Endothelial cell of umbilical vein (primary cell): ENCODE measurements at regions not wholly inside any gene's neighbourhood (a gene's known extent, or its start where the extent isn't known, plus 50 kb on each side); places are given as distances from the start of the nearest gene placed in this dataset.

ENCODE experiments used
- BruUV-seq: library from RNA; stranded (reverse); fragments of 400-500 nt; replicated peaks from 2 replicates; lab custom pipeline; 2021; lab: Mats Ljungman, UMichigan
- CTCF ChIA-PET: fragments of 300-600, 350-600 bp; sonication (Branson Sonifier 250); formaldehyde crosslinking; loops from one replicate; lab custom pipeline; 2021; ENCODE audit warnings: antibody characterized with exemption, inconsistent platforms; lab: Charles Lee
- POLR2A ChIA-PET: fragments of 300-600, 350-600 bp; sonication (Branson Sonifier 250); formaldehyde crosslinking; loops from one replicate; lab custom pipeline; 2021; ENCODE audit warnings: antibody characterized with exemption, inconsistent platforms; lab: Charles Lee
- DNase-seq: peaks from one replicate; pipeline ENCODE4 v3.0.0-alpha.2; 2011; ENCODE audit warnings: low read depth, low spot score
- FAIRE-seq: peaks from 2 replicates; lab custom pipeline; 2011; peaks lifted over from hg19 to GRCh38; lab: Jason Lieb, UNC
- H2AFZ ChIP-seq: 2 replicates; pipeline ENCODE4 v1.6.0; 2012; ENCODE audit warnings: low read depth, low read length, control low read depth, inconsistent platforms
- H3K27ac ChIP-seq: 2 replicates; pipeline ENCODE4 v1.5.1; 2011; ENCODE audit warnings: low read depth, mild to moderate bottlenecking, control low read depth, low read length, moderate library complexity; ENCODE audit not compliant: insufficient read depth
- H3K27me3 ChIP-seq, 2 experiments: 2 replicates each; pipeline versions ENCODE4 v1.6.0 to v1.6.1; 2011; ENCODE audit warnings: low read length in 2 of 2, mixed read lengths in 1 of 2; ENCODE audit not compliant: control insufficient read depth in 2 of 2, insufficient read depth in 2 of 2
- H3K36me3 ChIP-seq, 2 experiments: 2 replicates in 1 of 2; 3 replicates in 1 of 2; pipeline ENCODE4 v1.5.1; 2011; ENCODE audit warnings: low read length in 2 of 2, mild to moderate bottlenecking in 1 of 2, moderate library complexity in 1 of 2; ENCODE audit not compliant: control insufficient read depth in 2 of 2, insufficient read depth in 2 of 2; ENCODE audit errors: extremely low read depth in 1 of 2
- H3K4me1 ChIP-seq: 3 replicates; pipeline ENCODE4 v1.5.1; 2011; ENCODE audit warnings: mild to moderate bottlenecking, low read length; ENCODE audit not compliant: control insufficient read depth, insufficient read depth; ENCODE audit errors: extremely low read depth
- H3K4me2 ChIP-seq: 2 replicates; pipeline ENCODE4 v1.6.1; 2011; ENCODE audit warnings: low read length, control low read depth, mixed read lengths; ENCODE audit not compliant: insufficient read depth
- H3K4me3 ChIP-seq, 3 experiments: fragments of 200-600 bp in 1 of 3; sonication (generic), shearing (Covaris generic) in 1 of 3; replicated peaks in 1 of 3; 2 replicates each; pipeline ENCODE4 v1.5.1; 2011 to 2016; ENCODE audit warnings: control low read depth in 3 of 3, low read length in 3 of 3, mild to moderate bottlenecking in 2 of 3, inconsistent platforms in 1 of 3, low read depth in 1 of 3, moderate library complexity in 1 of 3; ENCODE audit not compliant: insufficient read depth in 1 of 3
- H3K79me2 ChIP-seq: 2 replicates; pipeline ENCODE4 v1.6.0; 2012; ENCODE audit warnings: low read length, inconsistent platforms; ENCODE audit not compliant: control insufficient read depth, insufficient read depth
- H3K9ac ChIP-seq: replicated peaks from 2 replicates; pipeline ENCODE3; 2011; ENCODE audit warnings: low read length, control low read depth; ENCODE audit not compliant: insufficient read depth; ENCODE audit errors: extremely low read depth
- H3K9me1 ChIP-seq: replicated peaks from 3 replicates; pipeline ENCODE4 v1.6.0; 2011; ENCODE audit warnings: mild to moderate bottlenecking, low read length; ENCODE audit not compliant: control insufficient read depth, insufficient read depth; ENCODE audit errors: extremely low read depth
- H3K9me3 ChIP-seq: replicated peaks from 2 replicates; pipeline ENCODE4 v1.5.1; 2012; ENCODE audit warnings: low read length, inconsistent platforms; ENCODE audit not compliant: control insufficient read depth, insufficient read depth
- H4K20me1 ChIP-seq: replicated peaks from 2 replicates; pipeline ENCODE3; 2011; ENCODE audit warnings: mild to moderate bottlenecking, low read length; ENCODE audit not compliant: control insufficient read depth, insufficient read depth; ENCODE audit errors: extremely low read depth
- EZH2 ChIP-seq: IDR thresholded peaks from 2 replicates; pipeline ENCODE4 v1.6.1; 2012; ENCODE audit warnings: borderline replicate concordance, low read depth, mild to moderate bottlenecking, moderate library complexity, low read length, inconsistent platforms; ENCODE audit not compliant: severe bottlenecking
- FOS ChIP-seq: IDR thresholded peaks from 2 replicates; pipeline ENCODE4 v1.6.1; 2011; ENCODE audit warnings: mild to moderate bottlenecking, low read length, moderate library complexity, borderline replicate concordance; ENCODE audit not compliant: insufficient read depth
- GATA2 ChIP-seq: IDR thresholded peaks from 2 replicates; pipeline ENCODE4 v1.7.0; 2011; ENCODE audit warnings: low read depth, mild to moderate bottlenecking, moderate library complexity, mixed read lengths, low read length; ENCODE audit not compliant: insufficient read length, insufficient read depth
- JUN ChIP-seq: IDR thresholded peaks from 2 replicates; pipeline ENCODE4 v1.6.1; 2011; ENCODE audit warnings: borderline replicate concordance, low read depth; ENCODE audit not compliant: insufficient read length, insufficient read depth
- MAX ChIP-seq: IDR thresholded peaks from 2 replicates; pipeline ENCODE4 v1.6.1; 2011; ENCODE audit not compliant: insufficient read depth, insufficient read length
- MYC ChIP-seq: IDR thresholded peaks from one replicate; pipeline ENCODE4 v1.6.1; 2011; ENCODE audit warnings: mild to moderate bottlenecking, low read depth, low read length
- POLR2A ChIP-seq: IDR thresholded peaks from 2 replicates; pipeline ENCODE4 v1.6.1; 2012; ENCODE audit warnings: low read depth, mild to moderate bottlenecking, control low read depth, low read length
- POLR2AphosphoS5 ChIP-seq: IDR thresholded peaks from 2 replicates; pipeline ENCODE4 v1.6.1; 2012; ENCODE audit warnings: low read depth, mild to moderate bottlenecking, control low read depth, low read length, moderate library complexity; ENCODE audit not compliant: insufficient read depth
- dilution Hi-C: fragments of 300-500 bp; cut with MboI; formaldehyde crosslinking; loops from one replicate; pipeline ENCODE4 v1.15.0; 2019; ENCODE audit warnings: low sequenced_read_pairs; ENCODE audit not compliant: extremely low pct_ligation_motif_present
- intact Hi-C: fragments of 100-400 bp; cut with micrococcal nuclease; formaldehyde crosslinking; loops from one replicate; pipeline ENCODE4 v1.10.0; 2022
- TF ChIP-seq, protein P1 (sequence below), 2 donors: IDR thresholded peaks; 1 replicate in 1 of 2; 2 replicates in 1 of 2; pipeline ENCODE4 v1.5.1; 2011; ENCODE audit warnings: low read length in 2 of 2, mild to moderate bottlenecking in 2 of 2, moderate library complexity in 2 of 2, control low read depth in 1 of 2, inconsistent platforms in 1 of 2, low read depth in 1 of 2; ENCODE audit not compliant: insufficient read depth in 1 of 2; ENCODE audit errors: extremely low read depth in 1 of 2

DNA sequence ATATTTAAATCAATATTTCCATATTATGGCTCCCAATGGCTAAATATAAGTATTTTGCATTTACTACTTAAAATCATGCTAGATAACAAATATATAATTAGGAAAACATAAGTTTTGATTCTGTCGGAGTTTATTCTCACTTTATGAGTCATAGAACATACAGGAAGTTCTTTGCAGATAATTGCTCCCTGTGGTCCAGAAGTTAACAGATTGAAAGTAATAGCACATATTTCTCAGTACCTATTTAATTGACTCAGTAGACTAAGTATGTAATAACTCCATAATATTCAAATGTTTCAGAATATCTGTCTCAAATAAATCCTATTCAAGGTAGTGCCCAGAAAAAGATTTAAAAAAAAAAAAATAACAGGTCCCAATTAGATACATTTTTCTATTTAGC lies 806.0 kb upstream of the ATXN7L3B start:
- BruUV-seq, result no TSS peak
- H3K27ac ChIP-seq, result no peak overlapping the region
- H3K9me3 ChIP-seq, result peaks cover 2% of the 10 kb centered on the region
- intact Hi-C loops, result no loop called here
- H3K9ac ChIP-seq, result no peak overlapping the region
- H3K4me2 ChIP-seq, result no peak overlapping the region
- ChIA-PET CTCF (no interaction called here), POLR2A (no interaction called here)
- no peaks in the 10 kb centered on the region for H3K27me3 ChIP-seq
- DNase-seq (no peak), FAIRE-seq (no peak)
- no peaks in the 10 kb centered on the region for H3K4me1 ChIP-seq
- no peak for TF ChIP-seq MYC
- no peak for TF ChIP-seq POLR2AphosphoS5
- no peak for TF ChIP-seq FOS
- no peak for TF ChIP-seq MAX
- no peak overlapping the region for H3K4me3 ChIP-seq
- no peaks in the 10 kb centered on the region for H3K36me3 ChIP-seq
- no peaks in the 10 kb centered on the region for H3K9me1 ChIP-seq
- H4K20me1 ChIP-seq, result no peaks in the 10 kb centered on the region
- H3K79me2 ChIP-seq, result no peaks in the 10 kb centered on the region
- dilution Hi-C loops, result no loop called here
- no peak overlapping the region for H2AFZ ChIP-seq

DNA sequence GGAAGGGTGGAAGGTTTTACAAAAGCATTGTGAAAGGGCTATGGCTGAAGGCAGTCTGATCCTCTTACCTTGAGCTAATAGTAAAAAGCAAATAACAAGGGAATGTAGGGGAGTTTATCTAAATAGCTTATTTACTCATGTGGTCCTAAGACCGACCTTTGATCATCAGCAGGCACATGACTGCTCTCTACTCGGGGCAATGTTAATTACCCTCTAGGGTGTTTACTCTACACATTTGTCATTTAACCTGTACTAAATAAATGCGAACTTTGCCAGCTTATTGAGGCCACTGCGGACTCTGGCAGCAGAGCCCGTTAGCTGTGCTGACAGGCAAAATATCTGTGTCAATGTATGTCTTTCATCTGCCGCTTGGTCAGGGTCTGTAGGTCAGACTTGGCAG lies 768.3 kb upstream of the ATXN7L3B start:
- no peak for FAIRE-seq
- dilution Hi-C loops (no loop called here), intact Hi-C loops (no loop called here)
- H3K4me2 ChIP-seq, result no peak overlapping the region
- no peak overlapping the region for H3K4me3 ChIP-seq
- no peak for TF ChIP-seq EZH2
- no peak for TF ChIP-seq FOS
- no peak for TF ChIP-seq MYC
- TF ChIP-seq MAX, result no peak
- TF ChIP-seq POLR2A, result no peak
- no peak for TF ChIP-seq GATA2
- no peak for TF ChIP-seq JUN
- no peak for TF ChIP-seq POLR2AphosphoS5
- TF ChIP-seq, protein P1, sequence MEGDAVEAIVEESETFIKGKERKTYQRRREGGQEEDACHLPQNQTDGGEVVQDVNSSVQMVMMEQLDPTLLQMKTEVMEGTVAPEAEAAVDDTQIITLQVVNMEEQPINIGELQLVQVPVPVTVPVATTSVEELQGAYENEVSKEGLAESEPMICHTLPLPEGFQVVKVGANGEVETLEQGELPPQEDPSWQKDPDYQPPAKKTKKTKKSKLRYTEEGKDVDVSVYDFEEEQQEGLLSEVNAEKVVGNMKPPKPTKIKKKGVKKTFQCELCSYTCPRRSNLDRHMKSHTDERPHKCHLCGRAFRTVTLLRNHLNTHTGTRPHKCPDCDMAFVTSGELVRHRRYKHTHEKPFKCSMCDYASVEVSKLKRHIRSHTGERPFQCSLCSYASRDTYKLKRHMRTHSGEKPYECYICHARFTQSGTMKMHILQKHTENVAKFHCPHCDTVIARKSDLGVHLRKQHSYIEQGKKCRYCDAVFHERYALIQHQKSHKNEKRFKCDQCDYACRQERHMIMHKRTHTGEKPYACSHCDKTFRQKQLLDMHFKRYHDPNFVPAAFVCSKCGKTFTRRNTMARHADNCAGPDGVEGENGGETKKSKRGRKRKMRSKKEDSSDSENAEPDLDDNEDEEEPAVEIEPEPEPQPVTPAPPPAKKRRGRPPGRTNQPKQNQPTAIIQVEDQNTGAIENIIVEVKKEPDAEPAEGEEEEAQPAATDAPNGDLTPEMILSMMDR (IDR thresholded peaks at IDR 0.05; ENCODE audit: extremely low read depth in 1 of 2, insufficient read depth in 1 of 2, low read depth in 1 of 2, low read length in 2 of 2), result no peak
- no peaks in the 10 kb centered on the region for H3K36me3 ChIP-seq
- H3K27ac ChIP-seq, result no peak overlapping the region
- no peak overlapping the region for H2AFZ ChIP-seq
- no peaks in the 10 kb centered on the region for H3K79me2 ChIP-seq
- BruUV-seq, result no TSS peak
- no peaks in the 10 kb centered on the region for H3K4me1 ChIP-seq
- H3K9me1 ChIP-seq, result no peaks in the 10 kb centered on the region
- ChIA-PET CTCF (no interaction called here), POLR2A (no interaction called here)
- DNase-seq, result no peak
- H3K9me3 ChIP-seq, result peaks cover 5% of the 10 kb centered on the region
- no peaks in the 10 kb centered on the region for H3K27me3 ChIP-seq
- H4K20me1 ChIP-seq, result no peaks in the 10 kb centered on the region
- H3K9ac ChIP-seq, result no peak overlapping the region
